ENCODE measurements at regions not wholly inside any gene's neighbourhood (a gene's known extent, or its start where the extent isn't known, plus 50 kb on each side); places are given as distances from the start of the nearest gene placed in this dataset.

GRCh38 chr1:79762461-79762860 is 755.9 kb upstream of the ADGRL4 start:
- Histone ChIP-seq H3K9me3 (no peaks in the 10 kb centered on the region), H3K4me1 (ENCODE audit: control insufficient read depth in 1 of 2, insufficient read depth in 1 of 2, low read depth in 1 of 2, low read length in 1 of 2) (no peaks in the 10 kb centered on the region), H3K27me3 (no peaks in the 10 kb centered on the region), H3K36me3 (no peaks in the 10 kb centered on the region), H3K4me3 (ENCODE audit: low read depth in 1 of 2, low read length in 1 of 2) (no peak overlapping the region), H3K27ac (no peak overlapping the region)
- no peak for TF ChIP-seq CTCF (IDR thresholded peaks at IDR 0.05)

- no peaks in the 10 kb centered on the region for H3K9me3 ChIP-seq
- no peaks in the 10 kb centered on the region for H3K27me3 ChIP-seq
- H3K36me3 ChIP-seq, result no peaks in the 10 kb centered on the region
- no peak overlapping the region for H3K27ac ChIP-seq
- no peaks in the 10 kb centered on the region for H3K4me1 ChIP-seq (ENCODE audit: control insufficient read depth in 1 of 2, insufficient read depth in 1 of 2, low read depth in 1 of 2, low read length in 1 of 2)
- no peak for TF ChIP-seq CTCF (IDR thresholded peaks at IDR 0.05)
- no peak overlapping the region for H3K4me3 ChIP-seq (ENCODE audit: low read depth in 1 of 2, low read length in 1 of 2)
Observed at GRCh38 chr1:79760531-79760930, 754.0 kb upstream of the ADGRL4 start.

- H3K27me3 ChIP-seq, result no peaks in the 10 kb centered on the region
- H3K27ac ChIP-seq, result no peak overlapping the region
- TF ChIP-seq CTCF (IDR thresholded peaks at IDR 0.05), result no peak
- H3K4me1 ChIP-seq (ENCODE audit: control insufficient read depth in 1 of 2, insufficient read depth in 1 of 2, low read depth in 1 of 2, low read length in 1 of 2), result no peaks in the 10 kb centered on the region
- H3K36me3 ChIP-seq, result no peaks in the 10 kb centered on the region
- no peaks in the 10 kb centered on the region for H3K9me3 ChIP-seq
- H3K4me3 ChIP-seq (ENCODE audit: low read depth in 1 of 2, low read length in 1 of 2), result no peak overlapping the region
Observed at GRCh38 chr1:79749607-79750006, 743.1 kb upstream of the ADGRL4 start.

GRCh38 chr1:79745929-79746328 is 739.4 kb upstream of the ADGRL4 start:
- H3K27ac ChIP-seq, result no peak overlapping the region
- no peaks in the 10 kb centered on the region for H3K4me1 ChIP-seq (ENCODE audit: control insufficient read depth in 1 of 2, insufficient read depth in 1 of 2, low read depth in 1 of 2, low read length in 1 of 2)
- peaks cover 4% of the 10 kb centered on the region for H3K9me3 ChIP-seq
- no peaks in the 10 kb centered on the region for H3K36me3 ChIP-seq
- no peaks in the 10 kb centered on the region for H3K27me3 ChIP-seq
- no peak for TF ChIP-seq CTCF (IDR thresholded peaks at IDR 0.05)
- no peak overlapping the region for H3K4me3 ChIP-seq (ENCODE audit: low read depth in 1 of 2, low read length in 1 of 2)

GRCh38 chr1:79744746-79745145 is 738.2 kb upstream of the ADGRL4 start:
- TF ChIP-seq CTCF (IDR thresholded peaks at IDR 0.05), result no peak
- no peaks in the 10 kb centered on the region for H3K27me3 ChIP-seq
- H3K27ac ChIP-seq, result no peak overlapping the region
- H3K4me1 ChIP-seq (ENCODE audit: control insufficient read depth in 1 of 2, insufficient read depth in 1 of 2, low read depth in 1 of 2, low read length in 1 of 2), result no peaks in the 10 kb centered on the region
- peaks cover 4% of the 10 kb centered on the region for H3K9me3 ChIP-seq
- H3K36me3 ChIP-seq, result no peaks in the 10 kb centered on the region
- H3K4me3 ChIP-seq (ENCODE audit: low read depth in 1 of 2, low read length in 1 of 2), result no peak overlapping the region

Measured in neutrophil (primary cell).